ENCODE measurements at regions not wholly inside any gene's neighbourhood (a gene's known extent, or its start where the extent isn't known, plus 50 kb on each side); places are given as distances from the start of the nearest gene placed in this dataset.

- H3K4me3 ChIP-seq (ENCODE audit: low read depth, low read length), result no peak overlapping the region
- no peaks in the 10 kb centered on the region for H3K4me1 ChIP-seq (ENCODE audit: insufficient read depth)
- H3K27ac ChIP-seq (ENCODE audit: low read depth), result no peak overlapping the region
- no peak for DNase-seq (ENCODE audit: extremely low spot score)
- 88% methylated on average over 2 of the region's 2 CpGs for WGBS
- no peaks in the 10 kb centered on the region for H3K36me3 ChIP-seq (ENCODE audit: insufficient read depth)
These were observed 455.8 kb upstream of the MAP3K7 start for GRCh38 chr6:91042656-91043055.

- no peak overlapping the region for H3K27ac ChIP-seq (ENCODE audit: low read depth)
- no peaks in the 10 kb centered on the region for H3K36me3 ChIP-seq (ENCODE audit: insufficient read depth)
- 87% methylated on average over 2 of the region's 2 CpGs for WGBS
- no peak for DNase-seq (ENCODE audit: extremely low spot score)
- no peaks in the 10 kb centered on the region for H3K4me1 ChIP-seq (ENCODE audit: insufficient read depth)
- H3K4me3 ChIP-seq (ENCODE audit: low read depth, low read length), result no peak overlapping the region
These were observed 447.1 kb upstream of the MAP3K7 start for GRCh38 chr6:91033964-91034363.

GRCh38 chr6:91031581-91031980 is 444.7 kb upstream of the MAP3K7 start:
- Histone ChIP-seq H3K4me1 (ENCODE audit: insufficient read depth) (no peaks in the 10 kb centered on the region), H3K4me3 (ENCODE audit: low read depth, low read length) (no peak overlapping the region), H3K27ac (ENCODE audit: low read depth) (no peak overlapping the region), H3K36me3 (ENCODE audit: insufficient read depth) (no peaks in the 10 kb centered on the region)
- DNase-seq (ENCODE audit: extremely low spot score), result no peak
- WGBS, result 90% methylated on average over 4 of the region's 4 CpGs

- no peaks in the 10 kb centered on the region for H3K36me3 ChIP-seq (ENCODE audit: insufficient read depth)
- H3K27ac ChIP-seq (ENCODE audit: low read depth), result no peak overlapping the region
- WGBS, result 34% methylated on average over 6 of the region's 6 CpGs
- H3K4me3 ChIP-seq (ENCODE audit: low read depth, low read length), result no peak overlapping the region
- no peaks in the 10 kb centered on the region for H3K4me1 ChIP-seq (ENCODE audit: insufficient read depth)
- no peak for DNase-seq (ENCODE audit: extremely low spot score)
These were observed 442.3 kb upstream of the MAP3K7 start for GRCh38 chr6:91029211-91029610.

GRCh38 chr6:91023529-91023928 is 436.7 kb upstream of the MAP3K7 start:
- Histone ChIP-seq H3K4me1 (ENCODE audit: insufficient read depth) (no peaks in the 10 kb centered on the region), H3K4me3 (ENCODE audit: low read depth, low read length) (no peak overlapping the region), H3K36me3 (ENCODE audit: insufficient read depth) (no peaks in the 10 kb centered on the region), H3K27ac (ENCODE audit: low read depth) (no peak overlapping the region)
- DNase-seq (ENCODE audit: extremely low spot score), result no peak

GRCh38 chr6:91020744-91021143 is 433.9 kb upstream of the MAP3K7 start:
- Histone ChIP-seq H3K36me3 (ENCODE audit: insufficient read depth) (no peaks in the 10 kb centered on the region), H3K27ac (ENCODE audit: low read depth) (no peak overlapping the region), H3K4me1 (ENCODE audit: insufficient read depth) (no peaks in the 10 kb centered on the region), H3K4me3 (ENCODE audit: low read depth, low read length) (no peak overlapping the region)
- DNase-seq (ENCODE audit: extremely low spot score), result no peak
- WGBS, result 52% methylated on average over 1 of the region's 1 CpG

- DNase-seq (ENCODE audit: extremely low spot score), result no peak
- H3K27ac ChIP-seq (ENCODE audit: low read depth), result no peak overlapping the region
- no peaks in the 10 kb centered on the region for H3K4me1 ChIP-seq (ENCODE audit: insufficient read depth)
- no peaks in the 10 kb centered on the region for H3K36me3 ChIP-seq (ENCODE audit: insufficient read depth)
- WGBS, result 95% methylated on average over 3 of the region's 3 CpGs
- H3K4me3 ChIP-seq (ENCODE audit: low read depth, low read length), result no peak overlapping the region
These were observed 431.7 kb upstream of the MAP3K7 start for GRCh38 chr6:91018586-91018985.

- Histone ChIP-seq H3K4me3 (ENCODE audit: low read depth, low read length) (no peak overlapping the region), H3K36me3 (ENCODE audit: insufficient read depth) (no peaks in the 10 kb centered on the region), H3K4me1 (ENCODE audit: insufficient read depth) (no peaks in the 10 kb centered on the region), H3K27ac (ENCODE audit: low read depth) (no peak overlapping the region)
- DNase-seq (ENCODE audit: extremely low spot score), result no peak
These were observed 426.6 kb upstream of the MAP3K7 start for GRCh38 chr6:91013511-91013910.

GRCh38 chr6:90997076-90997475 is 410.2 kb upstream of the MAP3K7 start:
- no peaks in the 10 kb centered on the region for H3K36me3 ChIP-seq (ENCODE audit: insufficient read depth)
- 67% methylated on average over 4 of the region's 4 CpGs for WGBS
- DNase-seq (ENCODE audit: extremely low spot score), result no peak

GRCh38 chr6:90993770-90994169 is 406.9 kb upstream of the MAP3K7 start:
- Histone ChIP-seq H3K27ac (ENCODE audit: low read depth) (no peak overlapping the region), H3K4me3 (ENCODE audit: low read depth, low read length) (no peak overlapping the region), H3K4me1 (ENCODE audit: insufficient read depth) (no peaks in the 10 kb centered on the region), H3K36me3 (ENCODE audit: insufficient read depth) (no peaks in the 10 kb centered on the region)
- no peak for DNase-seq (ENCODE audit: extremely low spot score)
- 73% methylated on average over 3 of the region's 3 CpGs for WGBS

More at GRCh38 chr6:90997076-90997475, 410.2 kb upstream of the MAP3K7 start:
- H3K4me3 ChIP-seq (ENCODE audit: low read depth, low read length), result no peak overlapping the region
- no peaks in the 10 kb centered on the region for H3K4me1 ChIP-seq (ENCODE audit: insufficient read depth)
- no peak overlapping the region for H3K27ac ChIP-seq (ENCODE audit: low read depth)

GRCh38 chr6:90989763-90990162 is 402.9 kb upstream of the MAP3K7 start:
- H3K36me3 ChIP-seq (ENCODE audit: insufficient read depth), result no peaks in the 10 kb centered on the region
- 82% methylated on average over 5 of the region's 5 CpGs for WGBS
- H3K27ac ChIP-seq (ENCODE audit: low read depth), result no peak overlapping the region
- DNase-seq (ENCODE audit: extremely low spot score), result no peak
- no peak overlapping the region for H3K4me3 ChIP-seq (ENCODE audit: low read depth, low read length)
- no peaks in the 10 kb centered on the region for H3K4me1 ChIP-seq (ENCODE audit: insufficient read depth)

- no peak overlapping the region for H3K4me3 ChIP-seq (ENCODE audit: low read depth, low read length)
- no peak for DNase-seq (ENCODE audit: extremely low spot score)
- no peak overlapping the region for H3K27ac ChIP-seq (ENCODE audit: low read depth)
- H3K36me3 ChIP-seq (ENCODE audit: insufficient read depth), result no peaks in the 10 kb centered on the region
- WGBS, result 53% methylated on average over 3 of the region's 3 CpGs
- no peaks in the 10 kb centered on the region for H3K4me1 ChIP-seq (ENCODE audit: insufficient read depth)
These were observed 397.2 kb upstream of the MAP3K7 start for GRCh38 chr6:90984066-90984465.

- Histone ChIP-seq H3K4me1 (ENCODE audit: insufficient read depth) (no peaks in the 10 kb centered on the region), H3K4me3 (ENCODE audit: low read depth, low read length) (no peak overlapping the region), H3K36me3 (ENCODE audit: insufficient read depth) (no peaks in the 10 kb centered on the region), H3K27ac (ENCODE audit: low read depth) (no peak overlapping the region)
- 48% methylated on average over 4 of the region's 4 CpGs for WGBS
- DNase-seq (ENCODE audit: extremely low spot score), result no peak
These were observed 396.6 kb upstream of the MAP3K7 start for GRCh38 chr6:90983462-90983861.

GRCh38 chr6:90982581-90982980 is 395.7 kb upstream of the MAP3K7 start:
- DNase-seq (ENCODE audit: extremely low spot score), result no peak
- Histone ChIP-seq H3K27ac (ENCODE audit: low read depth) (no peak overlapping the region), H3K4me3 (ENCODE audit: low read depth, low read length) (no peak overlapping the region), H3K4me1 (ENCODE audit: insufficient read depth) (no peaks in the 10 kb centered on the region), H3K36me3 (ENCODE audit: insufficient read depth) (no peaks in the 10 kb centered on the region)
- 92% methylated on average over 7 of the region's 7 CpGs for WGBS

GRCh38 chr6:90982051-90982450 is 395.2 kb upstream of the MAP3K7 start:
- Histone ChIP-seq H3K4me3 (ENCODE audit: low read depth, low read length) (no peak overlapping the region), H3K27ac (ENCODE audit: low read depth) (no peak overlapping the region), H3K36me3 (ENCODE audit: insufficient read depth) (no peaks in the 10 kb centered on the region), H3K4me1 (ENCODE audit: insufficient read depth) (no peaks in the 10 kb centered on the region)
- 91% methylated on average over 3 of the region's 3 CpGs for WGBS
- no peak for DNase-seq (ENCODE audit: extremely low spot score)

Measured in urinary bladder (tissue), 3 donors.